Cardiac septum (tissue), 1 donor: ENCODE measurements at regions not wholly inside any gene's neighbourhood (a gene's known extent, or its start where the extent isn't known, plus 50 kb on each side); places are given as distances from the start of the nearest gene placed in this dataset.

Experiments
- DNase-seq: peaks from one replicate; pipeline ENCODE4 v3.0.0-alpha.2; 2020; ENCODE audit warnings: low spot score
- intact Hi-C: fragments of 100-400 bp; cut with DNase I; formaldehyde crosslinking; loops from one replicate; pipeline ENCODE4 v1.14.0; 2022
- donor health status: DM: no; HTN: no; CAD: no.

DNA sequence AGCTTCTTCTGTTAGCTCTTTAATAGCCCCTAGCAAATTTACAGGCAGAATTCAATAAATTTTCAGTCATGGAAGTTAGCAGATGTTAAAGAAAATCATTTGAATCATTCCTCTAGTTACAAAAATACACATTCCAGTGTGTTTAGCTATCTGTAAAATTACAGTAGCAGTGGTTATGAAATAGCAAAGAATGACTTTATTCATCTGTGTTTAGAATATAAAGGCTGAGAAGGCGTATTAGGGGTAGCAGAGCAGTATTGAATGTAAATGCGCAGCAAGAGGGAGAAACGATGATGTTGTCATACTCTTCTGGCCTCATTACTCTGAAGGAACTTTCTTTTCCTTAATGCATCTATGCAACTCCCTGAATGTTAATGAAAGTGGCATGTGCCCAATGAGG, 106.2 kb upstream of the CYYR1 start:
- intact Hi-C loops: no loop called here
- DNase-seq: no peak

DNA sequence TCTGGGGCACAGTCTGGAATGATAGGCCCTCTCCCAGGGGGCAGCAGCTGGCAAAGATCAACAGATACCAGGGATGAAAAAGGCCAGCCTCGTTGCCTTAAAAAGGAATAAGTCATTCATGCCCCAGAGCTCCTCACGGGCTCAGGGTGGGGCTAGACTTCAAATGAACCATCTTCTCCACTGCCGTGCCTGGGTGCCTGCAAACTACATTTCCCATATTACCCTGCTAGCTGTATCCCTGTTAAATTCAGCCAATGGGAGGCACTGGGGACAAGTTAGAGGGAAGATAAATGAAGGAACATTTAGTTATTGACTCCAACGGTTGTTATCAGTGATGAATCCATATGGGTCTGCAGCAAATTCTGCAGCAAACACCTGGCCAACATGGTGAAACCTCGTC, 101.2 kb upstream of the CYYR1 start:
- DNase-seq: no peak
- intact Hi-C loops: no loop called here

DNA sequence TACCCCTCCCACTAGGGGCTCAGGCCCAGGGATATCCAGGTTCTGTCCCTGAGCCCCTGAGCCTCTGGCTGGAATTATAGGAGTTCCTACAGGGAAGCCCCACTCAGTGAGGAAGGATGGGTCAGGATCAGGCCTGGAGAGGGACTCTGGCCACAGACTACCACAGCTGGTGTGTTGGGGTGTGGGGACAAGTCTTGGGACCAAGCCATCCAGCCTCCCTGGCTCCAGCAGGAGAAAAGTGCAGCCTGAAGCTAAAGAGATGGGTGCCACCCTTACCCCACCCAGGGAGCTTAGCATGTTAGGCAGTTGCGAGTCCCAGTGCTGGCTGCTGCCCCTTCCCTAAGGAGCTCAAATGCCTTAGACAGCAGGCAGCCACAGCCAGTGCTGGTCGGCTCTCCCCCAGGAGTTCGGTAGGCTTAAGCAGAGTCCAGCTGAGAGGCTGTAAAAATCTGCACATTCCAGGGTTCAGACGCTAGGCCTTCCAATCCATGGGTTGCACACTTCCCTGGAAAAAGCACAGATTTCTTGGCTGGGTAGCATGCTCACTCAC, 96.2 kb upstream of the CYYR1 start:
- intact Hi-C loops: no loop called here
- no peak for DNase-seq

- no peak for DNase-seq
- intact Hi-C loops: no loop called here
Measured at GRCh38 chr21:26659757-26660156, 86.7 kb upstream of the CYYR1 start.

DNA sequence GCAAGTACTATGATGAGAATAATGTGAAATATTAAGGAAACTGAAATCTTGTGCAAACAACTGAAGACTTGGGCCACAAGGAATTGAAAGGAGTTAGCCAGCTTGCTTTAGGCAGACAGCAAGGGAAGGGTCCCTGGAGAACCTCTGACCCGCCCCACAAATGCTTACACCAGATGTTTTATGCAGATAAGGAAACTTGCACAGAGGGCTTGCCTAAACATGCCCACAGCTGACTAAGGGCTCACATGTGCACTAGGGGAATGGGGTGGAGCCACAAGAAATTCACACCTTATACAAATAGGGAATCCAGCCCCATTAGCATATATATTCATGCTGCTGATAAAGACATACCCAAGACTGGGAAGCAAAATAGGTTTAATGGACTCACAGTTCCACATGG, 86.1 kb upstream of the CYYR1 start:
- no peak for DNase-seq
- intact Hi-C loops: no loop called here

DNA sequence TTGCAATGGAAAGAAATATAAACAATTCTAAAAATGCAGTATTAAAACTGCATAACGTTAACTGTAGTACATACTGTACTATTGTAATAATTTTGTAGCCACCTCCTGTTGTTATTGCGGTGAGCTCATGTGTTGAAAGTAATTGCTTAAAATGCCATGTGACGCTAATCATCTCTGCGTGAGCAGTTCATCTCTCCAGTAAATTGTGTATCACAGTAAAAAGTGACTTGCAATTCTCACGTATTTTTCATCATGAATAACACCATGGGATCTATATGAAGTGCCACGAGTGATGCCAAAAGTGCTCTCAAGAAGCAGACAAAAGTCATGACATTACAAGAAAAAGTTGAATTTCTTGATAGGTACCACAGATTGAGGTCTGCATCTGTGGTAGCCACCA, 82.4 kb upstream of the CYYR1 start:
- no peak for DNase-seq
- intact Hi-C loops: no loop called here

DNA sequence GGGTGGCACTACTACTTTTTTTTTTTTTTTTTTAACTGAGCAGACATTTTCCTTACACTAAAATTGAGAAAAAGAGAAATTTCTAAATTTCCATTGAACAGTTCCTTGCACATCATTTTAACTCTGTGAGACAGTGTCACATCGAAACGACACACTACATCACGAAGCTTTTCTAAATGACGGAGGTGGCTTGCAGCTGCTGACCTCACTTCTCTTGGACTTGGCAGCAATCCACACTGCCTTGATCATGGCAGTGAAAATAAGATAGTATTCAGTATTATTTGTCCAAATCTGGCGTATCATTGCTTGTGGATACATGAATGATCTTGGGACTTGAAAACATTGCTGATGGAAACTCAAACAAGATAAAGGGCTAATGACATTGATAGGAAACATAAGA, 80.3 kb upstream of the CYYR1 start:
- intact Hi-C loops: no loop called here

GRCh38 chr21:26652854-26653253, 79.8 kb upstream of the CYYR1 start:
- DNase-seq: no peak

More for the DNA sequence above, 80.3 kb upstream of the CYYR1 start:
- DNase-seq: no peak

DNA sequence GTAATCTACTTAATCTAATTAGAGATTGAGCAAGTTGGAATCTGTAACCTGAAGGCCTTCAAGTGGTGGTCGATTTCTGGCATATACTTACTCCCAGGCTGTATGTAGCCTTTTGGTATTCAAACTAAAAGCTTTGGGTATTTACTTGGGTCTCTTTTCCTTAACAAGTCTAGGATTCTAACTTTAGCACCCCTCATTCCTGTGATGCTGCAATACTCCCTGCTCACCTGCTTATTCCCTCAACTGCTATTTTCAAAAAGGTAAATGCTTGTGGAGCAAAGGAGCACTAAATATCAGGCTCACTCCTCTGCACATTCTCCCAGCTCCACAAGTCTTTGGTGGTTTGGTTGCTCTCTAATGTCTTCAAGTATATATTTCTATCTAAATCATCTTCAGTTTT, 68.0 kb upstream of the CYYR1 start:
- no peak for DNase-seq
- intact Hi-C loops: no loop called here

More at GRCh38 chr21:26652854-26653253, 79.8 kb upstream of the CYYR1 start:
- intact Hi-C loops: no loop called here

DNA sequence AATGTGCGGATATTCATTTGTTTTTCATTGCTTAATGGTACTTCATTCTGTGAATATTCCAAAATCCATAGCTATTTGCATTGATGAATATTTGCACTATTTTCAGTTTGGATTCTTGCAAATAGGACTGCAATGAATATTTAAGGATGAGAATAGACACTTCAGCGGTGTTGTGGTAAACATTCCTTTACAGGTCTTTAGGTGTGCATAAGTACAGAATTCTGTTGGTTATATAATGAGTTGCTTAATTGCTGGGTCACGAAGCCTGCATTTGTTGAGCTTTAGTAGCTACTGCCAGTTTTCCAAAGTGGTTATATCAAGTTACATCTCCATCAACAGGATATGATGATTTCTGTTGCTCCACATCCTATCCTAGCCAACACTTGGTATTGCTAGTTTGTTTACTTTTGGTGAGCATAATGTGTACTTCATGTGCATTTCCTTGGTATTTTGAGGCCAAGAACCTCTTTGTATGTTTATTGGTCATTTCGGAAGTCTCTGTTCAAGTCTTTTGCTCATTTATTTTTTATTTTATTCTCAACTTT, 64.2 kb upstream of the CYYR1 start:
- intact Hi-C loops: no loop called here

DNA sequence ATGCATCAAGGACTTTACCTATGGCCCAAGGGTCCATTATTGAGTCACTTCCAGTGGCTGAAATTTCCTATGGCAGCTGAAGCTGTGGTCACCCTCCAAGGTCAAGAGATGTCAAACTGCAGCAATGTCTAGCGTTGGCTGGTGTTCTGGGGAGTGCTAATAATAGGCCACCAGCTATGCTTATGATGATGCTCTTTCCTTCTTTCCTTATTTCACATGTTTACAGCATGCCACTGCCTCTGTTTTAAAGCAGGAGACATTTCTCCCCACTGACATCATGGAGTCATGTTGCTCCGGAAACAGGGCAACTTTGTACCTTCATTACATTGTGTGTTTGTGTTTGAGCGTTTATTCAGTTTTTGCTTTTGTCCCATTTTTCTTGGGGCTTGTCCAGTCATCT, 62.6 kb upstream of the CYYR1 start:
- DNase-seq: no peak
- intact Hi-C loops: no loop called here

More for the DNA sequence above, 64.2 kb upstream of the CYYR1 start:
- no peak for DNase-seq

DNA sequence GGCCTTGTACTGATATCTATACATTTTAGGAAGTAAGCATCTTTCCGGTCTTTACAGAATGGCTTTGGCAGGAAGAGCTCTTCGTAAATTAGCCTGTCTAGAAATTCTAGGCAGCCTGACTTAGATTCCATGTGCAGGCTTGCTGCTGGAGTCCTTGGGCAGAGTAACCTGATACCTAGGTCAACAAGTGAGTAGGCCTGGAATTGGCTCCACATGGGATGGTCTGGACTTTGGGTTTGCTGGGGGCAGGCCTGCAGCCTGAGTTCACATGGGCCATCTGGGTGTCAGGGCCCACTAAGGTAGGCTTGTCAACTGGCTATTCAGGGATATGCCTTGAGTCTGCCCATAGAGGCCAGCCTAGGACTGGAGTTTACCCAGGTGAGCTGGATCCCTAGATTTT, 59.6 kb upstream of the CYYR1 start:
- DNase-seq: no peak
- intact Hi-C loops: no loop called here

- intact Hi-C loops: no loop called here
- no peak for DNase-seq
Measured at GRCh38 chr21:26626187-26626586, 53.1 kb upstream of the CYYR1 start.

DNA sequence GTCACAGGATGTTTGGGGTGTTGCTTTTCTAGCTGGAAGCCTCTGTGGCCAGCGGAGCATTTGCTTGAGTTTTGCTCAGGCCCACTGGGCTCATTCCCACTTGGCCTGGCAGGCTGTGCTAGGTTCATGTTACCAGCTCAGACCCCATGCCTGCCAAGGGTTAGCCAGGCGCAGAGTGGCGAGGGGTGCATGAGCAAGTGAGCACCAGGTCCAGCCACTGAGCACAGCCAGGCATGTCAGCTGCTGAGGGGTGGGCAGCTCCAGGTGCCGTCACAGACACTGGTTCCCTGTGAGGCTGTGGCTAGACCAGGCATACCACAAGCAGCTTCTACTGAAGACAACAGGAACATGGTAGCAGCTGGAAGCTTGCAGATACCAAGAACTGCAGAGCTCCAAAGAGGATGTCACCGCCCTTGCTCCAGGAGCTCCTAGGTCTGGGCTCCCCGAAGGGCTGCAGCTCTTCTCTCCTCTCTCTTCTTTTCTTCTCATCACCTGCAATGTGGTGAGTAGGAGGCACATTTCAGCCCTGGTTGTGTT, 52.0 kb upstream of the CYYR1 start:
- DNase-seq: no peak
- intact Hi-C loops: no loop called here
